ENCODE measurements at regions not wholly inside any gene's neighbourhood (a gene's known extent, or its start where the extent isn't known, plus 50 kb on each side); places are given as distances from the start of the nearest gene placed in this dataset.
A peak's percentile ranks its signal among the peaks of the same experiment; 100 is the strongest.

DNA sequence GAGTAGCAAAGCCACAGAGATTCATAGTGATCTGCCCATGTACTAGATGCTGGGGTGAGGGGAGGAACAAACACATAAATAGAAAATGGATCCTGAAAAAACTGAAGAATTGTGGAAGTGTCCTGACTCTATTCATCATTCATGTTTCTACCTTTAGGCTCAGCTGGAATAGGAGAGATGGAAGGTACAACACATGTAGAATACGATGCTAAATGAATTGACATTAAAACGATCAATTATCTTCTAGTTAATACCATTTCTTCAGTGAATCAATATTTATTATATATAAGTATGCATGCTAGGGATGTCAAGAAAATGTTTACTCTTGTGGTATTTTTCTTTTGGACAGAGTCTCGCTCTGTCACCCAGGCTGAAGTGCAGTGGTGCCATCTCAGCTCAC lies 159.1 kb downstream of the IRS1 start:
- Histone ChIP-seq H3K4me1 (ENCODE audit: control insufficient read depth, insufficient read depth, low read length) (peaks cover 4% of the 10 kb centered on the region), H3K9me3 (ENCODE audit: control insufficient read depth, low read length) (no peaks in the 10 kb centered on the region), H3K4me3 (ENCODE audit: low read length) (no peak overlapping the region), H3K27ac (ENCODE audit: low read length) (no peak overlapping the region), H3K27me3 (ENCODE audit: control insufficient read depth, insufficient read depth) (no peaks in the 10 kb centered on the region)
- ATAC-seq, result no peak
- intact Hi-C loops (cut with DNase I), result no loop called here
- DNase-seq, result no peak
- 96% methylated on average over 3 of the region's 3 CpGs for WGBS

DNA sequence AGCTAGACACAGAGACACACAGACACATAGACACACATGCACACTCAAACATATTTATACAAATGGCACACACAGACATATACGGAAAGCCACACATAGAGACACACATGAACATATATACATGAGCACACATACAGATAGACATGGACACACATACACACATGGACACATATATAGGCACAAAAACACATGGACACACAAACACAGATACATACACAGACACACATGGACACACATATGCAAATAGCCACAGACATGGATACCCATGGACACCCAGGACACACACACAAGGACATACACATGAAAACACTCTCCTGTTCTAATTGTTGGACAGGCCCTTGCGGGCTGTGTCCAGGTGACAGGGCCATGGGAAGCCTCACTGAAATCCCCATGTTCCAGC lies 160.1 kb downstream of the IRS1 start:
- ATAC-seq (no peak), DNase-seq (no peak)
- Histone ChIP-seq H3K4me3 (ENCODE audit: low read length) (no peak overlapping the region), H3K27me3 (ENCODE audit: control insufficient read depth, insufficient read depth) (no peaks in the 10 kb centered on the region), H3K4me1 (ENCODE audit: control insufficient read depth, insufficient read depth, low read length) (peaks cover 4% of the 10 kb centered on the region), H3K9me3 (ENCODE audit: control insufficient read depth, low read length) (no peaks in the 10 kb centered on the region), H3K27ac (ENCODE audit: low read length) (no peak overlapping the region)
- 100% methylated on average over 2 of the region's 2 CpGs for whole genome bisulfite sequencing
- intact Hi-C loops (cut with DNase I), result loop anchor here in 1 of 4 donors (5.0 kb wide), 1 partner anchor 158 kb away; the partner anchor contains the start of gene IRS1

DNA sequence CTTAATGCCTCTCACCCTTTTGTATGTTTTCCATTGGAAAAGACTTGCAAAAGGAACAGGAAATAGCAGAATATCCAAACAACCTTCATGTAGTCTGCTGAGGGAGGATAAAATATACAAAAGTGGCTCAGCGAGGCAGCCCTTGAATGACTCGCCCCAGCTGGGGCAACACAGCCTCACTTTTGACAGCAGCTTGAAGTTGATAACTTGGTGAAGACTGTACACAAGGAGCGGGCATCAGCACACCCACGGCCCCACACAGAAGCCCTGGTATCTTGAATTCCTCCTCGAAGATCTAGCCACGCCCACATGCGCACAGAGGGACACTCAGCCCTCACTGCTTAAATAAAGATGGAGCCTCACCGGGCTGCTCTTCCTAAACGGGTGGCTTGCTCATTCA lies 161.0 kb downstream of the IRS1 start:
- 82% methylated on average over 9 of the region's 9 CpGs for WGBS
- H3K4me3 ChIP-seq (ENCODE audit: low read length), result no peak overlapping the region
- H3K27me3 ChIP-seq (ENCODE audit: control insufficient read depth, insufficient read depth), result no peaks in the 10 kb centered on the region
- intact Hi-C loops (cut with DNase I), result loop anchor here in 1 of 4 donors (5.0 kb wide), 1 partner anchor 159 kb away; the partner anchor contains the start of gene IRS1
- DNase-seq, result no peak
- no peaks in the 10 kb centered on the region for H3K9me3 ChIP-seq (ENCODE audit: control insufficient read depth, low read length)
- no peak for ATAC-seq
- no peaks in the 10 kb centered on the region for H3K4me1 ChIP-seq (ENCODE audit: control insufficient read depth, insufficient read depth, low read length)
- no peak overlapping the region for H3K27ac ChIP-seq (ENCODE audit: low read length)

DNA sequence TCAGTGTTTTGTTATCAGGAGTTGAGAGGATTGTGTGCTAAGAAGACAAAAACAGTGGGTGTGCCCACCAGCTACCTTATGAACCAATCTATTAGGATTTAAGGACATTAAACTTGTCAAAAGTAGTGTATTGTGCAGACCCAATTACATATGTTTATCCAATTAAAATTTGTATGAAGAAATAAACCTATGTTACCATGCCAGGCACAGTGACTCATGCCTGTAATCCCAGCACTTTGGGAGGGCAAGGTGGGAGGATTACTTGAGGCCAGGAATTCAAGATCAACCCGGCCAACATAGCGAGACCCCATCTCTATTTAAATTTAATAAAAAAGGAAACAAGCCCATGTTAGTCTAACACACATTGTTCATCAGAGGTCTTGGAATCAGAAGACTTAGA lies 162.2 kb downstream of the IRS1 start:
- no peak overlapping the region for H3K4me3 ChIP-seq (ENCODE audit: low read length)
- no peak overlapping the region for H3K27ac ChIP-seq (ENCODE audit: low read length)
- no peak for ATAC-seq
- WGBS, result 95% methylated on average over 2 of the region's 2 CpGs
- no peaks in the 10 kb centered on the region for H3K9me3 ChIP-seq (ENCODE audit: control insufficient read depth, low read length)
- no peak for DNase-seq
- intact Hi-C loops (cut with DNase I), result loop anchor here in 1 of 4 donors (5.0 kb wide), 1 partner anchor 160 kb away; the partner anchor contains the start of gene IRS1
- no peaks in the 10 kb centered on the region for H3K27me3 ChIP-seq (ENCODE audit: control insufficient read depth, insufficient read depth)
- no peaks in the 10 kb centered on the region for H3K4me1 ChIP-seq (ENCODE audit: control insufficient read depth, insufficient read depth, low read length)

DNA sequence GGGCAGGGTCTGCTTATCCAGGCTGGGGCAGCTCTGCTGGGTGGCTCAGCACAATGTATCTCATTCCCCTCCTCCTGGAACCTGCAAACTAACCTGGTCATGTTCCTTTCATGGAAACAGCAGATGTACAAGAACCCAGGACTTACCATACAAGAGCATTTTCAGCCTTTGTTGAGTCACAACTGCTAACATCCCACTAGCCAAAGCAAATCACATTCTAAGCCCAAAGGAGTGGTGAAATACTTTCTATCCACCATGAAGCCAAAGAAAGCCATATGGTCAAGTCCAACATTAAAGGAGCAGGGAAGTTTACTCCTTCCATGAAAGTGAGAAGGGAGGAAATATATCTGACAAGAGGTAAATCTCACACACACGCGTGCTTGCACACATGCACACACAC lies 163.0 kb downstream of the IRS1 start:
- ATAC-seq, result no peak
- DNase-seq, result no peak
- intact Hi-C loops (cut with DNase I), result loop anchor here in 1 of 4 donors (5.0 kb wide), 1 partner anchor 161 kb away; the partner anchor contains the start of gene IRS1
- Histone ChIP-seq H3K9me3 (ENCODE audit: control insufficient read depth, low read length) (no peaks in the 10 kb centered on the region), H3K27me3 (ENCODE audit: control insufficient read depth, insufficient read depth) (no peaks in the 10 kb centered on the region), H3K27ac (ENCODE audit: low read length) (no peak overlapping the region), H3K4me1 (ENCODE audit: control insufficient read depth, insufficient read depth, low read length) (no peaks in the 10 kb centered on the region), H3K4me3 (ENCODE audit: low read length) (no peak overlapping the region)
- WGBS, result 97% methylated on average over 2 of the region's 2 CpGs

DNA sequence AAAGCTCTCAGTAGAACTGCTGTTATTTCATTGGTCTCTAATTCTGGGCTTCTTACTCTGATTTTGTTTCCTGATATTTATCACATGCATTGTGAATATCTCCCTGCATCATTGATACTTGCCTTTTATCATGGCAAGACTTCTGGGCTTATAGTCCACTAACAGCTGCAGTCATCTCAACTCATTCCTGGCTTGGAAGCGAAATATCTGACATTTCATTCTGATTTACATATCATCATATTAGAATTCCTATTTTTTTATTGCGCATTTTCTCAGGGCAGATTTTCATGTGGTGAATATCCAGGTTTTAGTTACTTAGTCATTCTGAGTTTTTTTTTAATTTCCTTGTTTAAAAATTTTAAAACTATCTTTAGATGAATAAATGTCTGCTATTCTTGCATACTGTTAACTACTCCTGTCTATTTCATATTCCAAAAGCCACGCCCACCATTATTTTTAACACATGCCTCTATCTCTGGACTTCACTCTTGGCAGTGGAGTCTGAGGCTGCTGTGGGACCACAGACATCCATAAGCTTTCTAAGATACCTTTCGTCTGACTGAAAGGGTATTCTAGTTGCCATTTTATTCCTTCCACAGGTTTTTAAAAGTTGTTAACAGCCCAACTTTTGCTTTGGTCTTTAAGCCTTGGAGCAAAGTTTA lies 164.5 kb downstream of the IRS1 start:
- no peak overlapping the region for H3K27ac ChIP-seq (ENCODE audit: low read length)
- H3K4me3 ChIP-seq (ENCODE audit: low read length), result no peak overlapping the region
- DNase-seq (no peak), ATAC-seq (no peak)
- no peaks in the 10 kb centered on the region for H3K4me1 ChIP-seq (ENCODE audit: control insufficient read depth, insufficient read depth, low read length)
- intact Hi-C loops (cut with DNase I), result loop anchor here in 1 of 4 donors (5.0 kb wide), 1 partner anchor 162 kb away; the partner anchor contains the start of gene IRS1
- no peaks in the 10 kb centered on the region for H3K27me3 ChIP-seq (ENCODE audit: control insufficient read depth, insufficient read depth)
- H3K9me3 ChIP-seq (ENCODE audit: control insufficient read depth, low read length), result no peaks in the 10 kb centered on the region
- 68% methylated on average over 4 of the region's 4 CpGs for WGBS

DNA sequence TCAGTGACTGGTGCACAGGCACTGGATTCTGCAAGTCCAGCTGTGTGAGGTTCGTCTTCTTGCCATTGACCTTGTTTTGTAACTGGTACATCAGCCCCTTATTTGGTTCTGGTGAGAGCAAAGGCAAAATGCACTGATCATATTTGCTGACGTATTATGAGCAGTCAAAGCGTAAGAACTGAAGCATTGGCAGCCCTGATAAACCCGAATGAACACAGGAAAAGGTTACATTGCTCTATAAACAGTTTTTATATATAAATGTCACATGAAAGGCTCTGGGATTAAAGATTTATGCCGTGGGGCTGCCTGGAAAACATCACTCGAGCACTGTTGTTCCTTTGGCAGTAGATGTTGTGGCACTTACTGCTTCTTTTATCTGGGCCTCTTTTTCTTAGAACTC lies 167.9 kb downstream of the IRS1 start:
- peak; percentile 56 to 92 for ATAC-seq

DNA sequence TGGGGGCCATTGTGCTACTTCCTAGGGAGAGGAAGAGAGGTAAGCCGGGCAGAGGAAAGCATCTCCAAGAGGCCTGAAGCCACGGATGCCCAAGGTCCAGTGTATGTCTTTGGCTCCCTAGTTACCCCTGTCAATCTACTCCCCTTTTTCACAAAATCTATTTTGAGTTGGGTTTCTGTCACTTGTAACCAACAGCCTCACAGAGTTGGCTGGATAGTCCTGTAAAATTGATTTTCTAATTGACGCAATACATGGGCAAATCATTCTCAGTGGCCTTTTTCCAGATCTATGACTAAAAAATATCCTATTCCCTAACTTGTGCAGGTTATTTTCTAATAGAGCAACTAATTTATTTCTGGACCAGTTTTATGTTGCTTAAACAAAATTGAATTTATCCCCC lies 168.4 kb downstream of the IRS1 start:
- ATAC-seq, result no peak
- intact Hi-C loops (cut with DNase I), result no loop called here
- H3K27ac ChIP-seq (ENCODE audit: low read length), result no peak overlapping the region

More for the DNA sequence above, 167.9 kb downstream of the IRS1 start:
- WGBS, result 30% methylated on average over 6 of the region's 6 CpGs
- H3K27me3 ChIP-seq (ENCODE audit: control insufficient read depth, insufficient read depth), result no peaks in the 10 kb centered on the region
- H3K27ac ChIP-seq (ENCODE audit: low read length), result peak overlapping the region; percentile 29
- no peaks in the 10 kb centered on the region for H3K4me1 ChIP-seq (ENCODE audit: control insufficient read depth, insufficient read depth, low read length)
- H3K4me3 ChIP-seq (ENCODE audit: low read length), result no peak overlapping the region
- intact Hi-C loops (cut with DNase I), result no loop called here
- peak in 1 of 3 donors; percentile 16 for DNase-seq
- H3K9me3 ChIP-seq (ENCODE audit: control insufficient read depth, low read length), result no peaks in the 10 kb centered on the region

DNA sequence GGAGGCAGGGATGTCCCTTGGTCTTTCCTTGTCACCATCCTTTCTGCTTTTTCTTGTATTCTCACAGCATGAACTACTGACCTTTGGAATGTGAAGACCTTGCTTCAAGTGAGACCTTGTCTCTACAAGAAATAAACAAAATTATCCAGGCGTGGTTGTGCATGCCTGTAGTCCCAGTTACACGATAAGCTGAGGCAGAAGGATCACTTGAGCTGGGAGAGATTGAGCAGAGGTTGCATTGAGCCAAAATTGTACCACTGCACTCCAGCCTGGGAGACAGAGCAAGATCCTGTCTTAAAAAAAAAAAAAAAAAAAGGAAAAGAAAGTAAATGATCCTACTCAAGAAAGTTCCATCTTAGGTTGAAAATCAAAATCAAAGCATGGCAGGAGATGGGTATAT lies 173.7 kb downstream of the IRS1 start:
- no peak for DNase-seq
- no peaks in the 10 kb centered on the region for H3K9me3 ChIP-seq (ENCODE audit: control insufficient read depth, low read length)
- WGBS, result 79% methylated on average over 2 of the region's 2 CpGs
- no peak overlapping the region for H3K4me3 ChIP-seq (ENCODE audit: low read length)
- H3K27me3 ChIP-seq (ENCODE audit: control insufficient read depth, insufficient read depth), result no peaks in the 10 kb centered on the region
- ATAC-seq, result no peak
- no peaks in the 10 kb centered on the region for H3K4me1 ChIP-seq (ENCODE audit: control insufficient read depth, insufficient read depth, low read length)
- no peak overlapping the region for H3K27ac ChIP-seq (ENCODE audit: low read length)
- intact Hi-C loops (cut with DNase I), result no loop called here

More for the DNA sequence above, 168.4 kb downstream of the IRS1 start:
- Histone ChIP-seq H3K9me3 (ENCODE audit: control insufficient read depth, low read length) (no peaks in the 10 kb centered on the region), H3K4me3 (ENCODE audit: low read length) (no peak overlapping the region), H3K27me3 (ENCODE audit: control insufficient read depth, insufficient read depth) (no peaks in the 10 kb centered on the region), H3K4me1 (ENCODE audit: control insufficient read depth, insufficient read depth, low read length) (no peaks in the 10 kb centered on the region)
- DNase-seq, result no peak
- 97% methylated on average over 3 of the region's 3 CpGs for WGBS

DNA sequence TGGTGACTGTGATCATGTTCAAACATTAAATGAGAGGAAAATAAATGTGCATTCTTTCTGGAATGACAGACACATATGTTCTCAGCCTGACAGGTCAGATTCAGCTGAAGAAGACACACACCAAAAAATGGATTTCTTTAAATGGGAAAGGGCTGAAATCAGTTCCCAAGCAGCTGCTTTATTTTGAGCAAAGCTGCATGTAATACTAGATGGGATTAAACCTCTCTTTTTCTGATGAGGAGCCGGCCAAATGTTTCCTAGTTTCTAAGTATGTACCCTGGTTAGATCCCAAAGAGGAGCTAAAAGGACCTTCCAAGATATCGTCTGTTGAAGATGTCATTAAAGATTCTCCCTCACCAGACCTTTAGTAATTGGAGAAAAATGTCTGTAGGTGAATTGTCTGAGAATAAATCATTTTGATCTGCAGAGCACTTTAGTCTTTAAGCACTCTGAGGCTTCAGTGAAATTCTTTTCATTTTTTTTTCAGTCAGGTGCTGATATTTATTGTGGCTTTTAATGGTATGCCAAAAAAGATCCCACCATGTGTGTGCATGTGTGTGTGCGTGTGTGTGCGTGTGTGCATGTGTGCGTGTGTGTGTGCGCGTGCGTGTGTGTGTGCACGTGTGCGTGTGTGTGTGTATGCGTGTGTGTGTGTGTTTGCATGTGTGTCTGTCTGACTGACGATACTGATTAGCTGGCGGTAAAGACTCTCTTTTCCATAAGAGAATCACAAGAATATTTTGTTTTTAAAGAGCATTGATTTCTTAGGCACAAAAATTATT lies 175.8 kb downstream of the IRS1 start:
- DNase-seq (no peak), ATAC-seq (no peak)
- Histone ChIP-seq H3K4me3 (ENCODE audit: low read length) (no peak overlapping the region), H3K27me3 (ENCODE audit: control insufficient read depth, insufficient read depth) (no peaks in the 10 kb centered on the region), H3K27ac (ENCODE audit: low read length) (no peak overlapping the region), H3K9me3 (ENCODE audit: control insufficient read depth, low read length) (no peaks in the 10 kb centered on the region), H3K4me1 (ENCODE audit: control insufficient read depth, insufficient read depth, low read length) (no peaks in the 10 kb centered on the region)
- intact Hi-C loops (cut with DNase I), result no loop called here
- WGBS, result 79% methylated on average over 13 of the region's 13 CpGs

DNA sequence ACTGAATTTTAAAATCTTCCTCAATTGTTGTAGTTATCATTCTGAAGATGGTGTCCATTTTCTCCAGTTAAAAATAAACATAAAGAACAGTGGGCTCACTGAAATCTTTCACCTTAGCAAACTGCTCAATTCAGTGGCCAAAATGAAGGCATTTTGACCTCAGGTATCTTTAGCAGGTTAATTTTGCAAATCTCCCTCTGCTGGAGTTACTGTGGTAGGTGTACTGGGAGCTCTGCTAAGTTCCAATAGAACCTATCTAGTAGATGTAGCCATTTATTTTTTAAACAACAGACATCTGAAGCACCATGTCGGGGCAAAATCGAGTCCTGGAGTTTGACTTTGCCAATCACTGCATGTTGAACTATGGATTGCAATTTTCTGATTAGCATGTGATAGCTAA lies 177.1 kb downstream of the IRS1 start:
- Histone ChIP-seq H3K4me1 (ENCODE audit: control insufficient read depth, insufficient read depth, low read length) (no peaks in the 10 kb centered on the region), H3K27ac (ENCODE audit: low read length) (no peak overlapping the region), H3K27me3 (ENCODE audit: control insufficient read depth, insufficient read depth) (no peaks in the 10 kb centered on the region), H3K9me3 (ENCODE audit: control insufficient read depth, low read length) (no peaks in the 10 kb centered on the region), H3K4me3 (ENCODE audit: low read length) (no peak overlapping the region)
- WGBS, result 91% methylated on average over 2 of the region's 2 CpGs
- intact Hi-C loops (cut with DNase I), result no loop called here
- DNase-seq (no peak), ATAC-seq (no peak)
